Neutrophil (primary cell): ENCODE measurements at regions not wholly inside any gene's neighbourhood (a gene's known extent, or its start where the extent isn't known, plus 50 kb on each side); places are given as distances from the start of the nearest gene placed in this dataset.
"Not testable (repeated sequence)": the region's sequence is repeated elsewhere in the genome, so short reads cannot be mapped to it uniquely, and the experiment has no call there.

Source experiments
- H3K27ac ChIP-seq: fragments of 200-600 bp; sonication (generic); 2 replicates; pipeline ENCODE4 v1.5.1; 2016; ENCODE audit warnings: mild to moderate bottlenecking, moderate library complexity
- H3K27me3 ChIP-seq: fragments of 200-600 bp; sonication (generic); 2 replicates; pipeline ENCODE4 v1.6.0; 2016; ENCODE audit warnings: mild to moderate bottlenecking
- H3K36me3 ChIP-seq: fragments of 200-600 bp; sonication (generic); 2 replicates; pipeline ENCODE4 v1.5.1; 2017
- H3K4me1 ChIP-seq, 2 experiments: fragments of 200-600 bp in 1 of 2; sonication (generic) in 1 of 2; 1 replicate in 1 of 2; 2 replicates in 1 of 2; pipeline versions ENCODE4 v1.5.1 to v1.6.1; 2013 to 2016; ENCODE audit warnings: low read depth in 1 of 2, low read length in 1 of 2, mild to moderate bottlenecking in 1 of 2, moderate library complexity in 1 of 2; ENCODE audit not compliant: control insufficient read depth in 1 of 2, insufficient read depth in 1 of 2
- H3K4me3 ChIP-seq, 2 experiments: fragments of 200-600 bp in 1 of 2; sonication (generic) in 1 of 2; 1 replicate in 1 of 2; 2 replicates in 1 of 2; pipeline ENCODE4 v1.5.1; 2013 to 2016; ENCODE audit warnings: low read depth in 1 of 2, low read length in 1 of 2, mild to moderate bottlenecking in 1 of 2, moderate library complexity in 1 of 2
- H3K9me3 ChIP-seq: fragments of 200-600 bp; sonication (generic); 2 replicates; pipeline ENCODE4 v1.5.1; 2016
- CTCF ChIP-seq: fragments of 200-600 bp; sonication (generic); IDR thresholded peaks from 2 replicates; pipeline ENCODE4 v1.5.1; 2016; ENCODE audit warnings: antibody characterized with exemption

GRCh38 chr9:118686959-118687358 lies 682.3 kb downstream of the BRINP1 start:
- no peaks in the 10 kb centered on the region for H3K36me3 ChIP-seq
- no peak overlapping the region for H3K27ac ChIP-seq
- no peak for TF ChIP-seq CTCF
- H3K9me3 ChIP-seq, result no peaks in the 10 kb centered on the region
- no peaks in the 10 kb centered on the region for H3K27me3 ChIP-seq
- H3K4me1 ChIP-seq, result no peaks in the 10 kb centered on the region
- no peak overlapping the region for H3K4me3 ChIP-seq

GRCh38 chr9:118689280-118689679 lies 680.0 kb downstream of the BRINP1 start:
- no peak for TF ChIP-seq CTCF
- no peaks in the 10 kb centered on the region for H3K36me3 ChIP-seq
- no peak overlapping the region for H3K27ac ChIP-seq
- no peaks in the 10 kb centered on the region for H3K27me3 ChIP-seq
- H3K4me1 ChIP-seq, result no peaks in the 10 kb centered on the region
- H3K9me3 ChIP-seq, result no peaks in the 10 kb centered on the region
- no peak overlapping the region for H3K4me3 ChIP-seq

- Histone ChIP-seq H3K27me3 (no peaks in the 10 kb centered on the region), H3K4me3 (no peak overlapping the region), H3K9me3 (no peaks in the 10 kb centered on the region), H3K27ac (no peak overlapping the region), H3K36me3 (no peaks in the 10 kb centered on the region), H3K4me1 (no peaks in the 10 kb centered on the region)
- TF ChIP-seq CTCF, result no peak
Measured at GRCh38 chr9:118692613-118693012, 676.6 kb downstream of the BRINP1 start.

GRCh38 chr9:118693645-118694044 lies 675.6 kb downstream of the BRINP1 start:
- H3K27me3 ChIP-seq, result no peaks in the 10 kb centered on the region
- no peak overlapping the region for H3K27ac ChIP-seq
- H3K4me3 ChIP-seq, result no peak overlapping the region
- H3K4me1 ChIP-seq, result no peaks in the 10 kb centered on the region
- no peaks in the 10 kb centered on the region for H3K36me3 ChIP-seq
- no peaks in the 10 kb centered on the region for H3K9me3 ChIP-seq
- no peak for TF ChIP-seq CTCF

- not testable (repeated sequence) for H3K36me3 ChIP-seq, H3K27ac ChIP-seq, H3K9me3 ChIP-seq
Measured at GRCh38 chr9:118695249-118695648, 674.0 kb downstream of the BRINP1 start.

GRCh38 chr9:118701985-118702384 lies 667.2 kb downstream of the BRINP1 start:
- H3K4me3 ChIP-seq, result no peak overlapping the region
- no peaks in the 10 kb centered on the region for H3K4me1 ChIP-seq
- no peaks in the 10 kb centered on the region for H3K36me3 ChIP-seq
- H3K27ac ChIP-seq, result no peak overlapping the region
- no peaks in the 10 kb centered on the region for H3K9me3 ChIP-seq
- no peak for TF ChIP-seq CTCF
- H3K27me3 ChIP-seq, result no peaks in the 10 kb centered on the region

More at GRCh38 chr9:118695249-118695648, 674.0 kb downstream of the BRINP1 start:
- not testable (repeated sequence) for H3K4me3 ChIP-seq, H3K27me3 ChIP-seq, H3K4me1 ChIP-seq
